A204.1 (cell line): ENCODE measurements at regions not wholly inside any gene's neighbourhood (a gene's known extent, or its start where the extent isn't known, plus 50 kb on each side); places are given as distances from the start of the nearest gene placed in this dataset.

Experiments used
- FAIRE-seq: peaks from 2 replicates; lab custom pipeline; 2012; peaks lifted over from hg19 to GRCh38; lab: Jason Lieb, UNC

DNA sequence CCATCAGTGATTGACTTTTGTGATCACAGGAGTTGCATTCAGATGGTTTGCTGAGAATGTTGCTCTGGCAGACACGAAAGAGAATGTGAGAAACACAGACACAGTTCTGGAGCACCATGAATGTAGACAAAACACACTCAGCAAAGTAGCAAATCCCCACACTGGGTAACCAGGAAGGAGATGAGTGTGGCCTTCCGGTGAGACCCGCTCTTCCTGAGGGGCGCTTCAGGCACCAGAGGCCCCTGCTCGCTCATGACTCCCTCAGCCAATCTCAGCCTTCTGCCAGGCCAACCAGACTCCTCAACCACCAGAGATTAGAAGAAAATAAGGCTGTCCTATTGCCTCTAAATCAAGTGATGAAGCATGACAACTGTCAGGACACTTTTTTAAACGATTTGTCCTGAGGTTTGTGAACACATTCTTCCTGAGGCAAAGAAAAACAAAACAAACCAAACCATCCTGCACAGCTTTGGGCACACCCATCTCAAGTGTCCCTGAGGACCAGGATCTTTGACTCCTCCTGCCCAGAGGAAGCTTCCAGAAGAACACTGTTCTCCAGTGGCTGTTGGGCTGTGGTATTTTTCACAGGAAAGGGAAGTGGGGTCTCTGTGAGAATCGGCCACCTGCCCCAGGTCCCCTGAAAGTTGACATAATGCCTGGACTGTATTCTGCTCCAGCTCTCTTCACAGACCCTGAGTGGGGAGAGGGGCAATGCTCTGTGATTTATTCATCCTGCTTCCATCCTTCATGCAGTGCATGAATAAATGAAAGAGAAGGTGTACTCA, 152.8 kb downstream of the BCL11A start:
- FAIRE-seq, result no peak

DNA sequence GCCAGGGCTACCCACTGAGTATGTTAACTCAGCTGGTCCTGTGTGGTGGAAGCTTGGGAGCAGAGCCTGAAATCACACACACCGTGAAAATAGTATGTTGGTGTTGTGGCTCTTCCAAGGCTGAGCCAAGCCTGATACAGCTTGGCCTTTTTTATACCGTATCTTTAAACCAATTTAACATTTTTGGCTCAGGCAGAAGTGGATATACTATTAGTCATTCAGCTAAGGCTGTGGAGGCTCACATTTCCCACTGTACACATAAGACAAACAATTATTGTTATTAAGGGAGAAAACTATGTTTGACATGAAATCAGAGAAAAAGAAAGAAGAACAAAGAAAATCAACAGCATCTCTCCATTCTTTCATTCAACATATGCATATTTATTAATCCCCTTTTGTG, 159.0 kb downstream of the BCL11A start:
- FAIRE-seq, result no peak

DNA sequence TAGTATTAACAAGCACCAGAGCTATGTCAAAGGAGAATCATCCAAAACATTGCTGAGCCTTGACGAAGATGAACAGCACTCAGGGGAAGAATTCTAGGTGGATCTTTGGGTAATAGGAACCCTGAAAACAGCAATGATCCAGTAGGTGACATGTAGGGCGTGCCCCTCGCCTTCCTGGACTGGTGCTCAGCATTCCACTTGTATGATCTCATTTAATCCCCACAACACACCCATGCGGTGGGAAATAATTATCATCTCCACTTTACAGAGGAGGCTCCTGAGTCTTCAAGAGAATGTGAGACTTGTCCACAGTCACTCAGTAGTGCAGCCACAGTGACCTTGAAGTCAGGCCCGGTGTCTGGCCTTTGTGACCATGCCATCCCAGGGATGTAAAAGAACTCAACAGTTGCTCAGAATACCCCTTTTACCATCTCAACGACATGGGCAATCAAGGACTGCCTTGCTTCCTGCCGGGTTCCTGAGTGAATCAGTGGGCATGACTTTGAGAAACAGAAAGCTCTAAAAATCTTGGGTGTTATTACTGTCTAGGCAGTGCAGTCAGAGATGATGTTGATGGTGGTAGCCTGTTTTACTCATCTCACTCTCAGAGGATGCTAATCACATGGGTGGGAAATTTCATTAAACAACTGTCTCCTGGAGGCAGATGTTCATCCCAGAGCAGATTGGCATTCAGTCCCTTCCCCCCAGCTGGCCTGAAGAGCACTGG, 161.6 kb downstream of the BCL11A start:
- FAIRE-seq, result no peak

DNA sequence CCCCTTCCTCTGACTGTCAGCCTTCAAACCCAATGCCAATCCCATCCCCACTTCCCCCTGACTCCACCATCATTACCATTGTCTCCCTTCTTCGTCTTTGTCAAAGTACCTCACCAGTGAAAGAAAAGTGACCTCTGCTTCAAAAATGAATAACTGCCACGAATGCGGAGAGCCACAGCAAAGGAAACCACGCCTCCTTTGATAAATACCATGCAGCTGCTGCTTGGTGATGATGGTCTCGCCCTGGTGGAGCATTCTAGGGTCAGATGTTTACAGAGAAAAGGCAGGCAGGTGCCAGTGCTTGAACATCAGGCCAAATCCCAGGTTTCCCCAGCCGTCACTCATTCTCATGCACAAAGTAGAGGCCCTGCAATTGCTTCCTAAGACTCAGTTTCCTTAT, 162.2 kb downstream of the BCL11A start:
- no peak for FAIRE-seq

DNA sequence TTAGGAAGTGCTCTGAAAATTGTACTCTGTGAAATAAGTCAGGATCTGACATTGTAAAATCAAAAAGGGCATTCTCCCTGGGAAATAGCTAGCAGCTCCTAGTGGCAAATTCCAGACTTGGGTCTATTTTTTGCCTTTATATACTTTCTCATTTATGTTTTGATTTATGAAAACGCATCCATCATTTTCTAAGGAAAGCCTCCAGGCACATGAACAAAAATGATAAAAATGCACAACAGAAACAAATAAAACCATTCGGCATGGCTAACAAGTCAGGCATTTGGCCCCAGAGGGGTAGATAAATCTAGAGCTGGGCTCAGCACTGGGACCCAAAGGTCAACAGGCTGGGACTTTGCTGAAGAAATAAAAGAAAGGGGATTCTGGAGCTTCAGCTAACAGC, 167.0 kb downstream of the BCL11A start:
- no peak for FAIRE-seq

DNA sequence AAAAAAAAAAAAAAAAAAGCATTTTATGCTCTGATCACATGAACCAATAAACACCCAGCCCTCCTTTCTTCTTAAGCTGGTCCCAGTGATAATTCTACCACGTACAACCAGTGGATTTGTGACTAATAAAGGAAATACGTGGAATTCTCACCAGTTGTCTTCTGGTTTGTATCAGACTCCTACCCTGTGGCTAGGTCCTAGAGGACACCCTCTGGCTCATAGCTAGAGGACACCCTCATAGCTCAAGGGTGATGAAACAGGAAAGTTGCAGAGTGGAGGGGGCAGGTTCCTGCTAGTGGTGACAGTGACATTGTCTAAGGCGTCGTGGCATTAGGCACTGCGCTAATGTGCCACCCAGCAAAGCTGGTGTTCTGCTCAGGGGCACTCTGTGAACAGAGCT, 167.8 kb downstream of the BCL11A start:
- FAIRE-seq, result no peak

DNA sequence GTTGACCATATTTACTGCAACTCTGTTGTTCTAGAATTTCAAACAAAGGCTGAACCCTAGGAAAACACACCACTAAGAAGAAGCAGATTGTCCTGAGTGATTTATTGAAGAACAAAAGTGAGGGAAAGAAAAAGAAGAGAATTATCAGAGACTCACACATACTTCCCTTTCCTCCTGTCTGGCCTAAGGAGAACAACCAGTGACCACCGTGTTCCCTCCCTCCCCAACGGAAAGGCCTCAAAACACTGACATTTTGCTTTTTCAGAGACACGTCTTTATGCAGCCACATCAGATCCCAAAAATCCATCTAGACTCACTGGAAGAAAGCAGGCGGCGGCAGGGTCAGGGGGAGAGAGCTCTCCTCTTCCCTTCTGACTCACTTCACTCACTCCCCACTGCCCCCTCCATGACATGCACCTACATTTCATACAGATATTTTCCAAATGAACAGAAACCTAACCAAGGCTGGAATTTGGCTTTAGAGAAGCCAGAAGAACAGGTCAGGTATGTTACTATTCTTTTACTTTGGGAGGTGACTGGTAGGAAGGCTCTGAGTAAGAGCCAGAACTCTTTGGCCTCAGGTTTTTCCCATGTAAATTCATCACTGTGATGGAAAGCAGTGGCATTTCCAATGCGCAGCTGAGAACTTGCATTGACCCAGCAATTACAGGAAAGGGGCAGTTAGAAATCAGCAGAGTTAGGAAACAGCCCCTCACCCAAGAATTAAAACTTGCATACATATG, 169.9 kb downstream of the BCL11A start:
- no peak for FAIRE-seq

DNA sequence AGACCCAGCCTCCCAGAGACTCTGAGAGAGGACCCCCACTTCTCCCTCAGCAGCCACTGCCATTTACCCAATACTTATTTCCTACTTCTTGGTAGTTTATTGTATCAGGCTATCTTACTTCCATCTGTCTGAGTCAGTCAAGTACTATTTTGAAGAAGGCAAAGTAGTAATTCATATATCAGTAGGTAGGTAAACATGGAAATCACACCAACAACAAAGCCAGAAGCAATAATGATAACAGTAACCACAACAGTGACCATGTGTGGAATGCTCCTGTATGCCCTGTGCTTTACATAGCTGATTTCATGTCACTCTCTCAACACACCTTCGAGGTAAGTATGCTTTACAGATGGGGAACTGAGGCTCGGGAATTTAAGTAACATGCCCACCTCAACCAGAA, 173.0 kb downstream of the BCL11A start:
- no peak for FAIRE-seq

DNA sequence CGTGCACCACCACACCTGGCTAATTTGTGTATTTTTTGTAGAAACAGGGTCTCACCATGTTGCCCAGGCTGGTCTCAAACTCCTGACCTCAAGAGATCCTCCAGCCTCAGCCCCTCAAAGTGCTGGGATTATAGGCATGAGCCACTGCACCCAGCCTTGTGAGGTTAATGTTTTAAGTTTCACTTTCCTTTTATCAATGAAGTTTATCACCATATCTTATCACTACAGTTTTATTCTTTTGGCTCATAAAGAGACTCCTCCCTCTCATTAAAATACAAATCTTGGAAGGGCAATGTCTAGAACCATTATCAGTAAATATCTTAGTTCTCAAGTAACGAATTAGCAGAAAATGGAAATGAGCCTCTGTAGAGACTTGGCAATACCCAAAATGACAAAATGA, 173.8 kb downstream of the BCL11A start:
- no peak for FAIRE-seq

DNA sequence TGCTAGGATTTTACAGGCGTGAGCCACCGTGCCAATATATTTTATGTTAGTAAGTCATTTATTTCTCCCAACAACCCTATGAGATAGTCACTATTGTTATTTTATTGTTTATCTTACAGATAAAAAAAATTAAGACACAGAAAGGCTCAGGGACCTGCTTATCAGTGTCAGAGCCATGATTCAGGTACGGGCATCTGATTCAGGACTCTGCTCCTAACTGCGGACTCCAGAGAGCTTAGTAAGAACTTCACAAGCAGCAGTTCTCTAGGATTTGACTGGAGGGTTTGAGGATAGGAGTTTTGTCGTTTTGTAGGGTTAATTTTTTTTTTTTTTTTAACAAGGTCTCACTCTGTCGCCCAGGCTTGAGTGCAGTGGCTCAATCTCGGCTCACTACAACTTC, 174.2 kb downstream of the BCL11A start:
- no peak for FAIRE-seq

DNA sequence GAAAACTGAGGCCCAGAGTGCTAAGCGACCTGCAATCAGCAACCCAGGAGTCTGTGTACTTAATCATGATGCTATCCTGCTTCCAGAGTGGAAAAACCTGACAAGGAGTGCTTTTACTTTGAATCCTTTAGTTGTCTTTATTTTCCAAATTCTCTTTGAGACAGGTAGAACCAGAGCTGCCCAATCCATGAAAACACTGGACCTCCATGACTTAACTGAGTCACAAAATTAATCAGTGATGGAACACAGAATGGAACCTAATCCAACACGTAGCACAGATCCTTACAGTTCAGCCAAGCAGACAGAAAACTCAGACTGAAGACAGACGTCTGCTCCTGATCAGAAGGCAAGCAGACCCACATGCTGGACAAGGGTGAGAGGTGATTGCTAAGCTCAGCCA, 175.6 kb downstream of the BCL11A start:
- FAIRE-seq, result no peak

DNA sequence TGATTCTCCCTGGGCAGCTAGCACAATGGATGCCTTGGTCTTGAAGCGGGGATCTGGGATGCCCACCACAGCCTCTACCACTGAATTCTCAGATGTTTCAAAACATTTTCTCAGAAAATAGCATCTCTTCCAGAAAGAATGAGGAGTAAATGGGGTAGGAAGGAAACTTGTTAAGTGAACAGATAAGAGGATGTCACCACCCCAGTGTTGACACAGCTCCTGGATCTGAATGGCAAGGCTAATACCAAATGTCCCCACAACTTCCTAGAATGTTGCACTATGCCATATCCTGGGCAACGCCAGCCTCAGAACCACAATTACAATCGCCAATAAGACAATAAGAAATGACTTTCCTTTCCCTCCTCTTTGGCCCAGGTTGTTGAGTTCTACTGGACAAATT, 177.2 kb downstream of the BCL11A start:
- FAIRE-seq, result no peak

DNA sequence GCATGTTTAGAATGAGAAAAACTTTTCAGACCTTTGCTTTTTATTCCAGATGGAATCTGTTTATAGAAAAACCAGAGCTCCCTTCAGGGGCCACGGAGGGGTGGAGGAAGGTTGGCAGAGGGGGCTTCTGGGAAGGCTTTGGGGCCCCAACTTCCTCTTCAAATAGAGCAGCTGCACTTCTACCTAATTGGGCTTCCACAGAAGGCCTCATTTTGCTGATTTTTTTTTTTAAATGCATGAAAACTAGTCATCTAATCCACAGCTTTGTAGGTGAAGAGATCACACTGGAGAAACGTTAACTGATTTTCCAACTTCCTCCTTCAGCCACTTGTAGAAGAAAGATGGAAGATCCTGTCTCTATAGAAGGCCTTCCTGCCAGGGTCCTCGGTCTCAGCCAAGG, 181.8 kb downstream of the BCL11A start:
- FAIRE-seq, result no peak

DNA sequence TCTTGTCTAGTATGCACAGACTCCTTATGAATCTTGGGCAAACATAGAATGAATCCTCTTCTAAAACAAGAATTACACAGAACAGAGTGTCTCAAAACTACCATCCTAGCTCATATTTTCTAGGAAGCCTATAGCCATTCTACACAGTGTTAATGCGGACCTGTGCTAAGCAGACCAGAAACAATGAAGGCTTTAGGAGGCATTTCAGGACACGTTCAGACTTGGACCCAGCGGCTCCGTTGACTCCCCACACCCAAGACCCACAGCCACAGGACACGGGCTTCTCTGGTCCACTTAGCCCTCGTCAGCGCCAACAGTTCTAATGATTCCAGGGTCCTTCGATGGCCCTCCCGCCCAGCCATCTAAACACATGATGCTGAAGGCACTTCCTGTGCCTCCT, 182.2 kb downstream of the BCL11A start:
- no peak for FAIRE-seq

DNA sequence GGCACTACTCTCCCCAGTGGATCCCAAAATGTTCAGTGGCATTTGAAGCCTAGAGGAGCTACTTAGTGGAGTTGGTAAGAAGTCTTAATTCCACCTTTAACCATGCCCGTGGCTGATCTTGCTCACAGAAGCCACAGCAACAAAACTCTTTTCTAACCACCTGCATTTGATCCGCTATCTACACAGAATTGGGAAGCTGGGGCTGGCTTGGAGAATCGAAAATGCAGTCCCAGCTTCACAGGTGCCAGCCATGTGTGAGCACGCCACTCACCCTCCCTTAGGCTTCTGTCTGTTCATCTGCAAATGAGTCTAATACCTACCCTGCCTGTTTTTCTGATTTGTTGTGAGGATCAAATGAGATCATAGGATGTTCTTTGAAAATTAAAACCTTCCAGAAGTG, 182.6 kb downstream of the BCL11A start:
- no peak for FAIRE-seq

DNA sequence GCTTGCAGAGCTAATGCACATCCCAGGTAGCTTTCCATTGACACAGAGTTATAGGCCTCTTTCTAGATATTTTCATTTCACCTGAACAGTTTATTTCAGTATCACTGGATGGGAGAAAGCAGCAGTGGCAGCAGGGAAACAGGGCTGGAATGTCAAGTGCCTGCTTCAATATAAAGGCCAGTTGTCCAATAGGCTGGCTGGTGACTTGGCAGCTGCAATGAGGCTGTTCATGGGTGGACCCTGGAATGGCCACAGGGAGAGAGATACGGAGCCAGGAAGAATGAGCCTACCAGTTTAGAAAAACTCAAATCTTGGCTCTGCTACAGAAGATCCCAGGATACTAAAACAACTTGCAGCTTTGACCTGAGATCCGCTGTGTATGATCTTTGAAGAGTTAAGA, 185.0 kb downstream of the BCL11A start:
- no peak for FAIRE-seq

DNA sequence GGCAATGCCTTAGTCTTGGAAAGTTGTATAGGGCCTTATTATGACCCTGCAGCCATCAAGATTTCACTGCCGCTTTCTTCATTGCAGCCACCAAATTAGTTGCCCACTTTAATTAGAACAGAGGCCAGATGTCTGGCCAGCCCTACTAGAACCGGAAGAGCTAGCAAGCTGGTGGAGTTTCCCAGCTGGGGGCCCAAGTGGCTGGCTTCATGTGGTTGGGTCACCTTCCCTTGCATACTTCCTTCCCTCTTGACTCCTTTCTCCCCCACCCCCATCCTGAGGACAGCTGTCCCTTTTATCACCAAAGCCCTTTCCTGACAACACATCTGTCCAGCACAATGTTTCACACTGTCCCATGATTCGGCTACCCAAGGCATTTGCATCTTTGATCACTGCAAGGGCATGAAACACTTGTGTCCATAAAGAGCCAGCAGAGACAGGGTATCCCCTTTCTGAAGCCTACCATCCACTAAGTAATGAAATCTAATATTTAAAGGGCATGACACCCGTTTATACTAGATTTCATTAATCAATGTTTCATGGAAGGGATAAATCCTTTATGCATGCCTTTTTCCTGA, 187.2 kb downstream of the BCL11A start:
- no peak for FAIRE-seq

DNA sequence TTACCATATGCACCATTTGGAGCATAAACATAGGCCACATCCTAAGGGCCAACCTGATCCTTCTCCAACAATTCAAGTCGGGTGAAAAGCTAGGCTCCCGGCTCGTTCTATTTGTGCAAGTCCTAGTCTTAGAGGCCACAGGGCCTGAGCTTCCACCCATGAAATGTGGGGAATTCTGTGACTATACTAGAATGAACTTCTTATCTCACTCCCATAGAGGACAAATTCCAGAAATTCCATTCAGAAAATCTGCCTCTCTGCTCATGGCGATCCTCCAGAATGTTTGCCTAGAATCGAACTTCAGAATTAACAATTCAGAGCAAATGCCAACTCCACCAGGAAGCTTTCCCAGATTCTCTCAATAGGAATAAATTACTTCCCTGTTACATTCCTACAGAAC, 187.9 kb downstream of the BCL11A start:
- FAIRE-seq, result no peak

DNA sequence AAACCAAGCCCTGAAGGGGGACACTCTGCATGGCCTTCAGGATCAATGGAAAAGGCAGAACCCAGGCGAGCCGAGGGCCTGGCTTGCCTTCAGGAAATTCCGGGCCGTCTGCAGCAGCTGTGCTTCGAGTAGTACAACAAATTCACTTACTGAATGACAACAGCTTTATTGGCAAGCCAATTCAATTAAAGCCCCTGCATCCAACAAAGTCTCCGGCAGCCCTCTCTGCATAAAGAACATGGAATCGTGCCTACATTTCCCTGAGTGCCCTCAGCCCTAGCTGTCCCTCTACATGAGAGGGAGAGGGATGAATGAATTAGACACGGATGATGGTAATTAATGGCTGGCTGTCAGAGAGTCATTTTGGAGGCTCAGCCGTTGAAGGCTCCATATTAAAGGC, 189.0 kb downstream of the BCL11A start:
- FAIRE-seq, result no peak

DNA sequence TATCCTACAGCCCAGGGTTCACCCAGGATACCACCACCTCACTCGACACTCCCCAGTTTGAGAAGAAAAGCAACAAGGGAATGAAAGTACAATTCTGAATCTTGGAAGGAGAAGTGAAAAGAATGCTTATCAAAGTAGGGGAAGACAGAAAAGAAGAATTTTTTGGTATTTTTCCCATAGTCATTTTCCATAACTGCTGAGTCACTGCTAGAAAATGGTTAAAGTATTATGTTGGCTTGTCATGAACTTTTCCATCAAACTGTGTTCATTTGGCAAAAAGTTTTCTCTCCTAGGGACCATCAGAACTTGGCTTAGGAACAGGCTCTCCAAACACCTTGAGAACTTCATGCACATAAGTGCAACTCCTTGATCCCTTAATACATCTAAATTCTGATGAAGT, 192.0 kb downstream of the BCL11A start:
- FAIRE-seq, result no peak

DNA sequence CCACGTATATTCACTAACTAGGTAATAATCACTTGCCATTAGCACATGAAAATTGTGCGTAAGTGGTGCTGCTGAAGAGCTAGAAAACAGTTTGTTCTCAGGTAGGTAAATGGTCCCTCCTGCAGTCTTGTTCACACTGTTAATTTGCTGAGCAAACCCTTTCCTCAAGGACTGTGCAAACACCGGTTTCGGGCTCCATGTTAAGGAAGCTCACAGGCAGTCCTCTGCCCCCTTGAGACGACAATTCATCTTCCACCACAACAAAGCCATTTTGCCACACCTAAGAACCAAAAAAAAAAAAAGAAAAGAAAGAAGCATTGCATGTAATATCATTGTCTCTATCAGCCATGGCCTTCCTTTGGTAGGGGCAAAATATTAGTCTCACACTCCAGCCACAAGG, 193.9 kb downstream of the BCL11A start:
- FAIRE-seq, result no peak

DNA sequence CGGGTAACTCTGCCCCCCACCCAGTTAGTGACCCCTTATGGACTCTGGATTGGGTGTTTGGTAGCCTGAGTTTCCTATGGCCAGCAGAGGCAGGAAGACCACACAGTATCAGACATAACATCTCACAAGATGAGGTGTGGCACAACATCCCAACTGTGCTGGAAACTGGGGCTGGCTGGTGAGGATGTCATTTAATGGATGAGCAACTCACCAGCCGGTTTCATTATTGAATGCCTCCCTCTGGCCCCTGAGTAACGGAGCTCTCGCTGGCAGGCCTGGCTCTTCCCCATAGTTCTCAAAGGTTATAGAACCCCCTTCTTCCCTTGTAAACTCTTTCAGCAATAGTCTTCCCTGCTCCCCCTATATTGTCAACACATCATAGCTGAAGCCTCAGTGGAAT, 195.0 kb downstream of the BCL11A start:
- FAIRE-seq, result no peak

DNA sequence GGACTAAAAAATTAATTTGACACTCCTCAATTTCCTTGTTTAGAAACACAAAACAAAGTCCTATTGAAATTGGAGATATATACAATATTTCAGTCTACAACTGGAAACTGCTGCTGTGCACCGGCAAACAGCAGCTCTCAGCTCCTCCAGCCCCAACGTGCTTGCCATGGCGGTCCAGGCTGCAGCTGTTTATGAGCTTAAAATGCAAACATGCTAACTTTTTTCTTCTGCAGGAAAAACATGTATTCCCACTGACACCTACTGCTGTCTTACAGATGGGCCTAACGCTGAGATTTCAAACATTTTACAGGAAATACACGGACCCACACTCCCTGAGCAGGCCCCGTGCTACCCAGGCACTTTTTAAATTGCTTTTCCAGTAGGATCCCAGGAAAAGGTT, 195.5 kb downstream of the BCL11A start:
- no peak for FAIRE-seq
